HCT116 (cell line): ENCODE measurements at regions not wholly inside any gene's neighbourhood (a gene's known extent, or its start where the extent isn't known, plus 50 kb on each side); places are given as distances from the start of the nearest gene placed in this dataset.

Experiments used
- ATAC-seq: fragments of 200-7000 bp; cut with Tn5 transposase; 2 replicates; pipeline ENCODE4 v1.9.1; 2020; ENCODE audit warnings: mild to moderate bottlenecking, moderate library complexity
- BruUV-seq: library from RNA; stranded (reverse); fragments of 400-500 nt; replicated peaks from 2 replicates; lab custom pipeline; 2021; lab: Mats Ljungman, UMichigan
- CTCF ChIA-PET: fragments of 300-600 bp; sonication (Branson Sonifier 250); formaldehyde crosslinking; loops from one replicate; lab custom pipeline; 2021; ENCODE audit warnings: antibody characterized with exemption; lab: Charles Lee
- POLR2A ChIA-PET: fragments of 300-600, 350-600 bp; sonication (Branson Sonifier 250); formaldehyde crosslinking; loops from one replicate; lab custom pipeline; 2021; ENCODE audit warnings: antibody characterized with exemption; lab: Charles Lee
- RAD21 ChIA-PET, 2 experiments: fragments of 300-600 bp; sonication (Branson Sonifier 250); formaldehyde crosslinking; loops; one replicate each; lab custom pipeline; 2023; ENCODE audit warnings: low total read pairs in 2 of 2; ENCODE audit not compliant: uncharacterized antibody in 2 of 2, unreplicated experiment in 2 of 2, low non-redundant PET in 1 of 2; lab: Charles Lee
- DNase-seq: peaks from one replicate; pipeline ENCODE4 v3.0.0-alpha.2; 2010; ENCODE audit warnings: low read depth, low spot score
- H2AFZ ChIP-seq: fragments of 200-600 bp; shearing (Covaris generic), sonication (generic); 2 replicates; pipeline ENCODE4 v1.6.1; 2017; ENCODE audit warnings: low read depth, mixed run types, mixed read lengths, antibody characterized with exemption, low read length; ENCODE audit not compliant: poor library complexity, severe bottlenecking
- H3K27ac ChIP-seq: 2 replicates; pipeline ENCODE4 v1.5.1; 2012; ENCODE audit warnings: low read depth, low read length
- H3K27me3 ChIP-seq: fragments of 200-600 bp; sonication (generic); 2 replicates; pipeline ENCODE4 v1.6.1; 2016; ENCODE audit warnings: mixed run types, low read length, mixed read lengths; ENCODE audit not compliant: insufficient read depth
- H3K36me3 ChIP-seq, 2 experiments: fragments of 200-500 bp in 1 of 2; fragments of 200-600 bp in 1 of 2; sonication (Bioruptor generic) in 1 of 2; sonication (generic) in 1 of 2; 2 replicates each; pipeline versions ENCODE4 v1.5.1 to v1.6.1; 2014 to 2016; ENCODE audit warnings: low read length in 2 of 2, inconsistent platforms in 1 of 2, mixed read lengths in 1 of 2, mixed run types in 1 of 2; ENCODE audit not compliant: insufficient read depth in 2 of 2, control insufficient read depth in 1 of 2
- H3K4me1 ChIP-seq, 2 experiments: fragments of 200-600 bp in 1 of 2; sonication (generic) in 1 of 2; 2 replicates each; pipeline versions ENCODE4 v1.5.1 to v1.6.1; 2012 to 2017; ENCODE audit warnings: low read length in 2 of 2, inconsistent platforms in 1 of 2, mild to moderate bottlenecking in 1 of 2, mixed read lengths in 1 of 2, mixed run types in 1 of 2, moderate library complexity in 1 of 2; ENCODE audit not compliant: insufficient read depth in 2 of 2, control insufficient read depth in 1 of 2
- H3K4me2 ChIP-seq: fragments of 200-600 bp; sonication (generic); 2 replicates; pipeline ENCODE4 v1.6.1; 2017; ENCODE audit warnings: mixed run types, low read length, mixed read lengths
- H3K4me3 ChIP-seq, 2 experiments: fragments of 200-600 bp in 1 of 2; sonication (generic) in 1 of 2; replicated peaks in 1 of 2; 2 replicates each; pipeline ENCODE4 v1.5.1; 2011 to 2016; ENCODE audit warnings: low read length in 2 of 2, control low read depth in 1 of 2, low read depth in 1 of 2, mild to moderate bottlenecking in 1 of 2, mixed read lengths in 1 of 2, mixed run types in 1 of 2
- H3K79me2 ChIP-seq: fragments of 200-600 bp; sonication (generic); 2 replicates; pipeline ENCODE4 v1.6.1; 2017; ENCODE audit warnings: mild to moderate bottlenecking, mixed run types, low read length, moderate library complexity, mixed read lengths; ENCODE audit not compliant: insufficient read depth
- H3K9ac ChIP-seq: fragments of 200-600 bp; sonication (generic); 2 replicates; pipeline ENCODE4 v1.6.1; 2016; ENCODE audit warnings: low read length, mixed read lengths
- H3K9me2 ChIP-seq: fragments of 200-600 bp; sonication (generic), shearing (Covaris generic); 2 replicates; pipeline ENCODE4 v1.6.1; 2017; ENCODE audit warnings: mixed run types, mild to moderate bottlenecking, moderate library complexity; ENCODE audit not compliant: insufficient read depth
- H3K9me3 ChIP-seq, 2 experiments: fragments of 200-500 bp in 1 of 2; fragments of 200-600 bp in 1 of 2; sonication (Bioruptor generic) in 1 of 2; sonication (generic) in 1 of 2; 2 replicates each; pipeline ENCODE4 v1.6.1; 2014 to 2017; ENCODE audit warnings: low read length in 2 of 2, mixed read lengths in 2 of 2, inconsistent platforms in 1 of 2, low read depth in 1 of 2, mild to moderate bottlenecking in 1 of 2, mixed run types in 1 of 2, moderate library complexity in 1 of 2; ENCODE audit not compliant: control insufficient read depth in 1 of 2, insufficient read depth in 1 of 2
- H4K20me1 ChIP-seq: fragments of 200-600 bp; sonication (generic), shearing (Covaris generic); 2 replicates; pipeline ENCODE4 v1.6.1; 2017; ENCODE audit warnings: mixed run types, mild to moderate bottlenecking, moderate library complexity; ENCODE audit not compliant: insufficient read depth
- ATF3 ChIP-seq: IDR thresholded peaks from 2 replicates; pipeline ENCODE4 v1.6.1; 2012
- CBX3 ChIP-seq: IDR thresholded peaks from 2 replicates; pipeline ENCODE4 v1.6.1; 2012; ENCODE audit warnings: low read depth
- CEBPB ChIP-seq: IDR thresholded peaks from 2 replicates; pipeline ENCODE4 v1.6.1; 2012; ENCODE audit warnings: low read depth
- CTCF ChIP-seq, 3 experiments: fragments of 200-600 bp in 1 of 3; sonication (generic) in 1 of 3; IDR thresholded peaks in 2 of 3; conservative IDR thresholded peaks in 1 of 3; 2 replicates each; pipeline ENCODE4 v1.5.1; 2012 to 2017; ENCODE audit warnings: low read depth in 2 of 3, low read length in 2 of 3, antibody characterized with exemption in 1 of 3, borderline replicate concordance in 1 of 3, control low read depth in 1 of 3, mild to moderate bottlenecking in 1 of 3, mixed read lengths in 1 of 3, mixed run types in 1 of 3, moderate library complexity in 1 of 3; ENCODE audit not compliant: insufficient read depth in 1 of 3
- EGR1 ChIP-seq: IDR thresholded peaks from 2 replicates; pipeline ENCODE4 v1.6.1; 2012; ENCODE audit warnings: low read depth
- EZH2 ChIP-seq: fragments of 200-600 bp; sonication (generic); IDR thresholded peaks from 2 replicates; pipeline ENCODE4 v1.6.1; 2017; ENCODE audit warnings: antibody characterized with exemption, mixed run types
- EZH2phosphoT487 ChIP-seq: fragments of 200-600 bp; IDR thresholded peaks from 2 replicates; pipeline ENCODE4 v1.6.1; 2018; ENCODE audit warnings: antibody characterized with exemption, borderline replicate concordance
- JUND ChIP-seq: IDR thresholded peaks from 2 replicates; pipeline ENCODE4 v1.6.1; 2012
- POLR2AphosphoS5 ChIP-seq: IDR thresholded peaks from 2 replicates; pipeline ENCODE4 v1.6.1; 2011; ENCODE audit warnings: mild to moderate bottlenecking, low read depth, low read length, moderate library complexity
- RAD21 ChIP-seq: IDR thresholded peaks from 2 replicates; pipeline ENCODE4 v1.6.1; 2012; ENCODE audit warnings: low read depth, mild to moderate bottlenecking
- REST ChIP-seq: IDR thresholded peaks from 2 replicates; pipeline ENCODE4 v1.6.1; 2012; ENCODE audit warnings: low read depth
- TCF7L2 ChIP-seq: IDR thresholded peaks from 2 replicates; pipeline ENCODE4 v1.7.0; 2011; ENCODE audit warnings: borderline replicate concordance, inconsistent platforms; ENCODE audit not compliant: insufficient read depth, insufficient read length; ENCODE audit errors: extremely low read depth
- YY1 ChIP-seq: IDR thresholded peaks from 2 replicates; pipeline ENCODE4 v1.6.1; 2011; ENCODE audit warnings: low read length, low read depth, moderate library complexity, mild to moderate bottlenecking; ENCODE audit not compliant: insufficient replicate concordance; ENCODE audit errors: extremely low read depth
- ZFX ChIP-seq: fragments of 450-650 bp; IDR thresholded peaks from 2 replicates; pipeline ENCODE4 v1.6.1; 2017
- intact Hi-C: fragments of 100-400 bp; cut with micrococcal nuclease; formaldehyde crosslinking; loops from 2 replicates; pipeline ENCODE4 v1.10.0; 2022

- DNase-seq (no peak), ATAC-seq (peak; percentile 58; the same call in 1 of the 2 replicates)
- H3K27me3 ChIP-seq = no peaks in the 10 kb centered on the region
- H3K9me2 ChIP-seq = no peaks in the 10 kb centered on the region
- intact Hi-C loops = no loop called here
- no peak overlapping the region for H3K4me3 ChIP-seq
- H3K4me1 ChIP-seq = no peaks in the 10 kb centered on the region
- no peak overlapping the region for H3K4me2 ChIP-seq
- no peaks in the 10 kb centered on the region for H3K9me3 ChIP-seq
- no peaks in the 10 kb centered on the region for H4K20me1 ChIP-seq
- H2AFZ ChIP-seq = no peak overlapping the region
- BruUV-seq = no TSS peak
- no peaks in the 10 kb centered on the region for H3K36me3 ChIP-seq
- CTCF ChIA-PET = no interaction called here
- TF ChIP-seq ATF3 = no peak
- no peak for TF ChIP-seq CTCF (IDR thresholded peaks at IDR 0.05 in 2 of 3, conservative IDR thresholded peaks at IDR 0.05 in 1 of 3; ENCODE audit: borderline replicate concordance in 1 of 3, insufficient read depth in 1 of 3, low read depth in 2 of 3, low read length in 2 of 3)
- TF ChIP-seq REST = no peak
- TF ChIP-seq CBX3 = no peak
- no peak for TF ChIP-seq ZFX
- no peak for TF ChIP-seq POLR2AphosphoS5
- no peak for TF ChIP-seq YY1
- no peak for TF ChIP-seq TCF7L2
- no peak for TF ChIP-seq EZH2
- TF ChIP-seq EGR1 = no peak
- TF ChIP-seq JUND = no peak
- TF ChIP-seq CEBPB = no peak
- no peak for TF ChIP-seq EZH2phosphoT487
- TF ChIP-seq RAD21 = no peak
- RAD21 ChIA-PET = no interaction called here
- no peak overlapping the region for H3K9ac ChIP-seq
- no peaks in the 10 kb centered on the region for H3K79me2 ChIP-seq
- no peak overlapping the region for H3K27ac ChIP-seq
- POLR2A ChIA-PET = no interaction called here
These were observed 188.2 kb upstream of the ATP6AP2 start for GRCh38 chrX:40392599-40392998.
